ENCODE measurements at regions not wholly inside any gene's neighbourhood (a gene's known extent, or its start where the extent isn't known, plus 50 kb on each side); places are given as distances from the start of the nearest gene placed in this dataset.

GRCh38 chr17:79404136-79404911, 206.5 kb downstream of the RBFOX3 start:
- no peak for ATAC-seq (ENCODE audit: insufficient read depth, low read depth)
- no peak overlapping the region for H3K9ac ChIP-seq (ENCODE audit: low read depth, low read length)
- no peaks in the 10 kb centered on the region for H3K9me3 ChIP-seq (ENCODE audit: insufficient read depth, low read length, severe bottlenecking)
- H3K4me1 ChIP-seq (ENCODE audit: insufficient read depth, low read length): peaks cover 5% of the 10 kb centered on the region
- H3K4me2 ChIP-seq (ENCODE audit: insufficient read depth, low read length): no peak overlapping the region
- no peak overlapping the region for H3K4me3 ChIP-seq (ENCODE audit: low read depth in 1 of 2, low read length in 2 of 2)
- TF ChIP-seq EZH2 (IDR thresholded peaks at IDR 0.05; ENCODE audit: borderline replicate concordance, low read depth, low read length, severe bottlenecking) (no peak), CTCF (IDR thresholded peaks at IDR 0.05; ENCODE audit: borderline replicate concordance, extremely low read depth, low read length, poor library complexity, severe bottlenecking) (no peak)
- no peaks in the 10 kb centered on the region for H3K36me3 ChIP-seq (ENCODE audit: insufficient read depth, low read length)
- DNase-seq: no peak
- H4K20me1 ChIP-seq (ENCODE audit: insufficient read depth, low read length): peaks cover 14% of the 10 kb centered on the region; the same call in 1 of the 2 replicates
- peaks cover 32% of the 10 kb centered on the region for H3K27me3 ChIP-seq (ENCODE audit: insufficient read depth, low read length, poor library complexity)
- H3K27ac ChIP-seq (ENCODE audit: low read length): no peak overlapping the region
- H3K79me2 ChIP-seq (ENCODE audit: insufficient read depth, low read length): no peaks in the 10 kb centered on the region
- H2AFZ ChIP-seq (ENCODE audit: low read depth, low read length): no peak overlapping the region

- peaks cover 12% of the 10 kb centered on the region for H3K27me3 ChIP-seq (ENCODE audit: insufficient read depth, low read length, poor library complexity)
- H2AFZ ChIP-seq (ENCODE audit: low read depth, low read length): no peak overlapping the region
- H3K4me2 ChIP-seq (ENCODE audit: insufficient read depth, low read length): no peak overlapping the region
- H3K4me3 ChIP-seq (ENCODE audit: low read depth in 1 of 2, low read length in 2 of 2): no peak overlapping the region
- DNase-seq (no peak), ATAC-seq (ENCODE audit: insufficient read depth, low read depth) (no peak)
- no peak overlapping the region for H3K9ac ChIP-seq (ENCODE audit: low read depth, low read length)
- TF ChIP-seq EZH2 (IDR thresholded peaks at IDR 0.05; ENCODE audit: borderline replicate concordance, low read depth, low read length, severe bottlenecking): no peak
- TF ChIP-seq CTCF (IDR thresholded peaks at IDR 0.05; ENCODE audit: borderline replicate concordance, extremely low read depth, low read length, poor library complexity, severe bottlenecking): no peak
- no peaks in the 10 kb centered on the region for H3K36me3 ChIP-seq (ENCODE audit: insufficient read depth, low read length)
- H4K20me1 ChIP-seq (ENCODE audit: insufficient read depth, low read length): peaks cover 14% of the 10 kb centered on the region; the same call in 1 of the 2 replicates
- H3K79me2 ChIP-seq (ENCODE audit: insufficient read depth, low read length): no peaks in the 10 kb centered on the region
- no peaks in the 10 kb centered on the region for H3K9me3 ChIP-seq (ENCODE audit: insufficient read depth, low read length, severe bottlenecking)
- peaks cover 5% of the 10 kb centered on the region for H3K4me1 ChIP-seq (ENCODE audit: insufficient read depth, low read length)
- H3K27ac ChIP-seq (ENCODE audit: low read length): no peak overlapping the region
These were observed 208.9 kb downstream of the RBFOX3 start for GRCh38 chr17:79401704-79402674.

GRCh38 chr17:79400989-79401703, 209.7 kb downstream of the RBFOX3 start:
- Histone ChIP-seq H4K20me1 (ENCODE audit: insufficient read depth, low read length) (peaks cover 14% of the 10 kb centered on the region; the same call in 1 of the 2 replicates), H3K4me1 (ENCODE audit: insufficient read depth, low read length) (peaks cover 5% of the 10 kb centered on the region), H3K9me3 (ENCODE audit: insufficient read depth, low read length, severe bottlenecking) (no peaks in the 10 kb centered on the region), H3K36me3 (ENCODE audit: insufficient read depth, low read length) (no peaks in the 10 kb centered on the region), H3K79me2 (ENCODE audit: insufficient read depth, low read length) (no peaks in the 10 kb centered on the region), H2AFZ (ENCODE audit: low read depth, low read length) (no peak overlapping the region), H3K27ac (ENCODE audit: low read length) (no peak overlapping the region), H3K4me2 (ENCODE audit: insufficient read depth, low read length) (peak overlapping the region; percentile 51; the same call in 1 of the 2 replicates), H3K4me3 (ENCODE audit: low read depth in 1 of 2, low read length in 2 of 2) (0 out of 4 replicates have a peak overlapping the region, but pooled peaks of 1 of the 2 experiments have one; percentile 19), H3K27me3 (ENCODE audit: insufficient read depth, low read length, poor library complexity) (peaks cover 12% of the 10 kb centered on the region), H3K9ac (ENCODE audit: low read depth, low read length) (no peak overlapping the region)
- TF ChIP-seq EZH2 (IDR thresholded peaks at IDR 0.05; ENCODE audit: borderline replicate concordance, low read depth, low read length, severe bottlenecking) (no peak), CTCF (IDR thresholded peaks at IDR 0.05; ENCODE audit: borderline replicate concordance, extremely low read depth, low read length, poor library complexity, severe bottlenecking) (peak; percentile 87)
- ATAC-seq (ENCODE audit: insufficient read depth, low read depth) (peak; percentile 92), DNase-seq (peak; percentile 76)

Measured in DND-41 (cell line).